ENCODE measurements at regions not wholly inside any gene's neighbourhood (a gene's known extent, or its start where the extent isn't known, plus 50 kb on each side); places are given as distances from the start of the nearest gene placed in this dataset.
"Not testable (repeated sequence)": the region's sequence is repeated elsewhere in the genome, so short reads cannot be mapped to it uniquely, and the experiment has no call there.

DNA sequence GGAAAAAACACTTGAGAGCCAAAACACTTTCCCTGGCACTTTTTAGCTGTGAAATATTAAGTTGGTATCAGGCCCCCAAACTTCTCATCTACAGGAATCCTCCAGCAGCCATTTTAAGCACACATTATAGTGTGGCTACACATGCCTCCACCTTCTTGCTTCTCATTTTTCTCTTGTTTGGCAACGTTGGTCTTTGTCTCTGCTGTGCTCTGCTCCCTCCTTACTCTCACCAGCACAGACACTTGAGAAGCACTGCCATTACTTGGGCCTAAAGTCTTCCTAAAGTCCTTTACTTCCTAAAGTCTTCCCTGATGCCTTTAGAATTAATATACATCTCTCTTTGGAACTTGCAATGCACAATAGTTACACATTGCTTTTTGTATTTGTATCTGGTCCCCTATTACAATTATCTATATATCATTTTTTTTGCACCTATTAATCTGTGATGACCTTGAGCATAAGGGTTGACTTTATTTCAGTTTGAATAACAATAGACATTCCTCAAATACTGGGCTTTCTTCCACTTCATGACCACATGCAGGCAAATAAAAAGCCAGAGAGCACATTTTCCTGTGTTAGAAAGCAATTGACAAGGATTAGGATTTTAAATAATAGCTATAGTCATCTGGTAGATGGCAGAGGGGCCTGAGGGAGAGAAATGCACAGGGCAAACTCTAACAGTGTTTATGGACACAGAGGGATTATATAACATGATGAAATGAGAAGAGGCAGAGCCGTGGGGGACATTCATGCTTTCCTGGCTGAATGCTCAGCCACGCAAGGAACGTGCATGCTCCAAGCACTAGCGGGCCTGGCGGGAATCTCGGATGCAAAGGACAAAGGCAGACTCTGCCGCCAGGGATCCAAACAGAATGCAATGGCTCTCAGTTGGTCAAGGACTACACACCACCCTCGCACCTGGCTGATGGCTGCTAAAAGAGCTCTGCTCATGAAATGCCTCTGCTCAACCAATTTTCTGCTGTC, 99.3 kb downstream of the CDC14C start:
- no peak overlapping the region for H3K4me3 ChIP-seq (ENCODE audit: low read depth, low read length)
- TF ChIP-seq, protein P1, sequence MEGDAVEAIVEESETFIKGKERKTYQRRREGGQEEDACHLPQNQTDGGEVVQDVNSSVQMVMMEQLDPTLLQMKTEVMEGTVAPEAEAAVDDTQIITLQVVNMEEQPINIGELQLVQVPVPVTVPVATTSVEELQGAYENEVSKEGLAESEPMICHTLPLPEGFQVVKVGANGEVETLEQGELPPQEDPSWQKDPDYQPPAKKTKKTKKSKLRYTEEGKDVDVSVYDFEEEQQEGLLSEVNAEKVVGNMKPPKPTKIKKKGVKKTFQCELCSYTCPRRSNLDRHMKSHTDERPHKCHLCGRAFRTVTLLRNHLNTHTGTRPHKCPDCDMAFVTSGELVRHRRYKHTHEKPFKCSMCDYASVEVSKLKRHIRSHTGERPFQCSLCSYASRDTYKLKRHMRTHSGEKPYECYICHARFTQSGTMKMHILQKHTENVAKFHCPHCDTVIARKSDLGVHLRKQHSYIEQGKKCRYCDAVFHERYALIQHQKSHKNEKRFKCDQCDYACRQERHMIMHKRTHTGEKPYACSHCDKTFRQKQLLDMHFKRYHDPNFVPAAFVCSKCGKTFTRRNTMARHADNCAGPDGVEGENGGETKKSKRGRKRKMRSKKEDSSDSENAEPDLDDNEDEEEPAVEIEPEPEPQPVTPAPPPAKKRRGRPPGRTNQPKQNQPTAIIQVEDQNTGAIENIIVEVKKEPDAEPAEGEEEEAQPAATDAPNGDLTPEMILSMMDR (IDR thresholded peaks at IDR 0.05; ENCODE audit: low read depth, low read length), result no peak
- TF ChIP-seq, protein P2, sequence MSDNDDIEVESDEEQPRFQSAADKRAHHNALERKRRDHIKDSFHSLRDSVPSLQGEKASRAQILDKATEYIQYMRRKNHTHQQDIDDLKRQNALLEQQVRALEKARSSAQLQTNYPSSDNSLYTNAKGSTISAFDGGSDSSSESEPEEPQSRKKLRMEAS (IDR thresholded peaks at IDR 0.05; ENCODE audit: low read depth, low read length), result no peak
- TF ChIP-seq MYC (IDR thresholded peaks at IDR 0.05; ENCODE audit: low read depth, low read length) (no peak), POLR2A (IDR thresholded peaks at IDR 0.05; ENCODE audit: extremely low read depth, insufficient read length) (no peak)
- no peak for DNase-seq (ENCODE audit: low read depth)

- DNase-seq (ENCODE audit: low read depth), result no peak
- TF ChIP-seq, protein P2 (IDR thresholded peaks at IDR 0.05; ENCODE audit: low read depth, low read length), result no peak
- TF ChIP-seq POLR2A (IDR thresholded peaks at IDR 0.05; ENCODE audit: extremely low read depth, insufficient read length), result no peak
- TF ChIP-seq, protein P1 (IDR thresholded peaks at IDR 0.05; ENCODE audit: low read depth, low read length), result no peak
- TF ChIP-seq MYC (IDR thresholded peaks at IDR 0.05; ENCODE audit: low read depth, low read length), result no peak
- no peak overlapping the region for H3K4me3 ChIP-seq (ENCODE audit: low read depth, low read length)
These were observed 105.9 kb downstream of the CDC14C start for GRCh38 chr7:49030221-49030620.

- DNase-seq (ENCODE audit: low read depth); H3K4me3 ChIP-seq (ENCODE audit: low read depth, low read length): not testable (repeated sequence)
These were observed 108.8 kb downstream of the CDC14C start for GRCh38 chr7:49033140-49033539.

- TF ChIP-seq, protein P1 (IDR thresholded peaks at IDR 0.05; ENCODE audit: low read depth, low read length), result no peak
- TF ChIP-seq MYC (IDR thresholded peaks at IDR 0.05; ENCODE audit: low read depth, low read length) (no peak), POLR2A (IDR thresholded peaks at IDR 0.05; ENCODE audit: extremely low read depth, insufficient read length) (no peak)
- TF ChIP-seq, protein P2 (IDR thresholded peaks at IDR 0.05; ENCODE audit: low read depth, low read length), result no peak
- DNase-seq (ENCODE audit: low read depth), result no peak
- no peak overlapping the region for H3K4me3 ChIP-seq (ENCODE audit: low read depth, low read length)
These were observed 113.2 kb downstream of the CDC14C start for GRCh38 chr7:49037346-49038210.

DNA sequence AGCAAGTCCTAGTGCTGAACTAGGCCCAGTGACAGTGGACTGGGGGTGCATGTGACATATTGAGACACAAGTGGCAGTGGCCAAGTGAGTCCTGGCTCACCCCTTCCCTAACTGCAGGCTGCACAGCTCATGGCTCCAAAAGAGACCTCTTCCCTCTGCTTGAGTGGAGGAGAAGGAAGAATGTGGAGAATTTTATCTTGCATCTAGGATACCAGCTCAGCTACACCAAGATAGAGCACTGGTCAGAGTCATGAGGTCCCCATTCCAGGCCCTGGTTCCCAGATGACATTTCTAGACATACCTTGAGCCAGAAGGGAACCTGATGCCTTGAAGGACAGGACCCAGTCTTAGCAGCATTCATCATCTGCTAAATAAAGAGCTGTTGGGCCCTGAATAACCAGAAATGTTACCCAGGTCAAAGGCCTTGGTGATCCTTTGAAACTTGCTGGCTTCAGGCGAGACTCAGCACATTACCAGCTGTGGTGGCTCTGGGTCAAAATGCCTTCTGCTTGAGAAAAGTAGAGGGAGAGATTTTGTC, 114.5 kb downstream of the CDC14C start:
- TF ChIP-seq MYC (IDR thresholded peaks at IDR 0.05; ENCODE audit: low read depth, low read length) (no peak), POLR2A (IDR thresholded peaks at IDR 0.05; ENCODE audit: extremely low read depth, insufficient read length) (no peak)
- TF ChIP-seq, protein P2 (IDR thresholded peaks at IDR 0.05; ENCODE audit: low read depth, low read length), result no peak
- TF ChIP-seq, protein P1 (IDR thresholded peaks at IDR 0.05; ENCODE audit: low read depth, low read length), result no peak
- no peak for DNase-seq (ENCODE audit: low read depth)
- no peak overlapping the region for H3K4me3 ChIP-seq (ENCODE audit: low read depth, low read length)
